ENCODE measurements at regions not wholly inside any gene's neighbourhood (a gene's known extent, or its start where the extent isn't known, plus 50 kb on each side); places are given as distances from the start of the nearest gene placed in this dataset.

- Histone ChIP-seq H3K27me3 (no peaks in the 10 kb centered on the region), H3K9me3 (no peaks in the 10 kb centered on the region), H3K4me3 (no peak overlapping the region), H3K36me3 (no peaks in the 10 kb centered on the region), H3K27ac (no peak overlapping the region), H3K4me1 (no peaks in the 10 kb centered on the region), H3K9ac (ENCODE audit: low read depth in 2 of 2, low read length in 2 of 2) (no peak overlapping the region)
- intact Hi-C loops (cut with DNase I): no loop called here
- TF ChIP-seq, protein P1, sequence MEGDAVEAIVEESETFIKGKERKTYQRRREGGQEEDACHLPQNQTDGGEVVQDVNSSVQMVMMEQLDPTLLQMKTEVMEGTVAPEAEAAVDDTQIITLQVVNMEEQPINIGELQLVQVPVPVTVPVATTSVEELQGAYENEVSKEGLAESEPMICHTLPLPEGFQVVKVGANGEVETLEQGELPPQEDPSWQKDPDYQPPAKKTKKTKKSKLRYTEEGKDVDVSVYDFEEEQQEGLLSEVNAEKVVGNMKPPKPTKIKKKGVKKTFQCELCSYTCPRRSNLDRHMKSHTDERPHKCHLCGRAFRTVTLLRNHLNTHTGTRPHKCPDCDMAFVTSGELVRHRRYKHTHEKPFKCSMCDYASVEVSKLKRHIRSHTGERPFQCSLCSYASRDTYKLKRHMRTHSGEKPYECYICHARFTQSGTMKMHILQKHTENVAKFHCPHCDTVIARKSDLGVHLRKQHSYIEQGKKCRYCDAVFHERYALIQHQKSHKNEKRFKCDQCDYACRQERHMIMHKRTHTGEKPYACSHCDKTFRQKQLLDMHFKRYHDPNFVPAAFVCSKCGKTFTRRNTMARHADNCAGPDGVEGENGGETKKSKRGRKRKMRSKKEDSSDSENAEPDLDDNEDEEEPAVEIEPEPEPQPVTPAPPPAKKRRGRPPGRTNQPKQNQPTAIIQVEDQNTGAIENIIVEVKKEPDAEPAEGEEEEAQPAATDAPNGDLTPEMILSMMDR (IDR thresholded peaks at IDR 0.05): no peak
- no peak for DNase-seq
Observed at GRCh38 chr4:152000518-152000917, 239.7 kb upstream of the GATB start.

DNA sequence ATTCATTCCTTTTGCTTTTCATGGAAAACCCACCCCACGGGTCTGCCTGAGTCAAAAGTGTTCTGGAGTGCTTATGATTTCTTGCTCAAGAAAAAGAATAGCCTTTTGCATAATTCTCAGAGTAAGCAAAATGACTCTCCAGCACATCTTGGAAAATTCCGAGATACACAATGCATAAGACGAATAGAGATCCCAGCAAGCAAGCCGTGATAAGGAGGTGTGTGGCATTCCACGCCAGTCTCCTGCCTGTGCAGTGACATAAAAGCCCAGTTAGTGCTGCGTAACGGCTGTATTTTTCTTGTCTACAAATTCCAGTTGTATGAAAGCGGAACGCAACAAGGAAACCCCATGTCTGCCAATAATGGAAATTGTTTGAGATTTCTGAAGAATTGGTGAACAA is 237.9 kb upstream of the GATB start:
- Histone ChIP-seq H3K9ac (ENCODE audit: low read depth in 2 of 2, low read length in 2 of 2) (no peak overlapping the region), H3K27me3 (no peaks in the 10 kb centered on the region), H3K4me1 (no peaks in the 10 kb centered on the region), H3K4me3 (no peak overlapping the region), H3K9me3 (no peaks in the 10 kb centered on the region), H3K27ac (no peak overlapping the region), H3K36me3 (no peaks in the 10 kb centered on the region)
- intact Hi-C loops (cut with DNase I): no loop called here
- TF ChIP-seq, protein P1 (IDR thresholded peaks at IDR 0.05): no peak
- DNase-seq: no peak

DNA sequence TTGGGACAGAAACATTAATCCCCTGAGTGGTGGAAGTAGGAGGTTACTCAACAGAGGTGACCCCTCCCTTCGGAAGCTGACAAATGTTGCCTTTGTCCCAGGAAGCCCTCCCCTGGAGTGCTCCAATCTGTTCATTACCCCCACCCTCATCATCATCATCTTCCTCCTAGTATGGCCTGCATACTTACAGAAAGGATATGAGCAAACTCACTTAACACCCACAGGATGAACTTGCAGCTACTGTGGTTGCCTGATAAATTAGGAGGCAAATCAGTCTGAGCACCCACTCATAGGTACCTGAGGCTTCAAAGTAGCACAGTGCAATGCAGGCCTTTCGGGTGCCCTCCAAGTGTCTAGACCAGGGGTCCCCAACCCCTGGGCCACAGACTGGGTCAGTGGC is 236.7 kb upstream of the GATB start:
- intact Hi-C loops (cut with DNase I): no loop called here
- H3K36me3 ChIP-seq: no peaks in the 10 kb centered on the region

DNA sequence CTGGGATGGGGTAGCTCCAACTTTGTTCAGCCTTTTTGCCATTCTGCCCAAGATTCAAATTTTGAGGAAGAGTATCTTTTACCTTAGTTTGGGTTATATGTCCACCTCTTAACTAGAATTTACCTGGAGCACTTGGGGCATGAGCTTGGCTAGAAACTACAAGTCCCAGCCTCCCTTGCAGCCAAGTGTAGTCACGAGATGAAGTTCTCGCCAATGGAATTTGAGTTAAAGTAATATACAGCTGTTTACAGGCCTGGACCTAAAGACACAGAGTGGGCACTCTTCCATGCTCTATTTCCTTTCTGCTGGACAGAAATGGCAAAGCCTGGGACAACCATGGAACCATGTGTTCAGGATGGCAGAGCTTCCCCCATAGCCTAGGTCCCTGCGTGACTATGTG is 233.6 kb upstream of the GATB start:
- H3K9me3 ChIP-seq: no peaks in the 10 kb centered on the region
- intact Hi-C loops (cut with DNase I): no loop called here
- TF ChIP-seq, protein P1 (IDR thresholded peaks at IDR 0.05): no peak
- no peaks in the 10 kb centered on the region for H3K27me3 ChIP-seq
- DNase-seq: no peak
- H3K27ac ChIP-seq: no peak overlapping the region
- H3K36me3 ChIP-seq: no peaks in the 10 kb centered on the region
- H3K4me1 ChIP-seq: no peaks in the 10 kb centered on the region
- H3K4me3 ChIP-seq: no peak overlapping the region
- H3K9ac ChIP-seq (ENCODE audit: low read depth in 2 of 2, low read length in 2 of 2): no peak overlapping the region

More for the DNA sequence above, 236.7 kb upstream of the GATB start:
- no peak for DNase-seq
- Histone ChIP-seq H3K27me3 (no peaks in the 10 kb centered on the region), H3K4me3 (no peak overlapping the region), H3K27ac (no peak overlapping the region), H3K9ac (ENCODE audit: low read depth in 2 of 2, low read length in 2 of 2) (no peak overlapping the region), H3K9me3 (no peaks in the 10 kb centered on the region), H3K4me1 (no peaks in the 10 kb centered on the region)
- TF ChIP-seq, protein P1 (IDR thresholded peaks at IDR 0.05): no peak

GRCh38 chr4:151993521-151993920 is 232.7 kb upstream of the GATB start:
- DNase-seq: no peak
- no peak overlapping the region for H3K9ac ChIP-seq (ENCODE audit: low read depth in 2 of 2, low read length in 2 of 2)
- TF ChIP-seq, protein P1 (IDR thresholded peaks at IDR 0.05): no peak

More at GRCh38 chr4:151993521-151993920, 232.7 kb upstream of the GATB start:
- Histone ChIP-seq H3K27ac (no peak overlapping the region), H3K9me3 (no peaks in the 10 kb centered on the region), H3K27me3 (no peaks in the 10 kb centered on the region), H3K36me3 (no peaks in the 10 kb centered on the region), H3K4me3 (no peak overlapping the region), H3K4me1 (no peaks in the 10 kb centered on the region)
- intact Hi-C loops (cut with DNase I): no loop called here
